Prostate gland (tissue), 2 donors: ENCODE measurements at regions not wholly inside any gene's neighbourhood (a gene's known extent, or its start where the extent isn't known, plus 50 kb on each side); places are given as distances from the start of the nearest gene placed in this dataset.

Experiments used
- CTCF ChIP-seq, 4 experiments: fragments of 200-600 bp in 2 of 4; fragments of 450-650 bp in 2 of 4; sonication (generic) in 2 of 4; IDR thresholded peaks; 1 replicate in 3 of 4; 2 replicates in 1 of 4; pipeline ENCODE4 v1.5.1; 2016 to 2019; ENCODE audit warnings: antibody characterized with exemption in 4 of 4, mild to moderate bottlenecking in 2 of 4, moderate library complexity in 2 of 4
- POLR2AphosphoS5 ChIP-seq: sonication (generic); formaldehyde crosslinking; IDR thresholded peaks from one replicate; pipeline ENCODE4 v1.6.1; 2017; ENCODE audit warnings: antibody characterized with exemption

GRCh38 chr14:23903442-23903841 is 50.1 kb upstream of the DHRS4 start:
- TF ChIP-seq CTCF (IDR thresholded peaks at IDR 0.05) (no peak), POLR2AphosphoS5 (no peak)
